ENCODE measurements at regions not wholly inside any gene's neighbourhood (a gene's known extent, or its start where the extent isn't known, plus 50 kb on each side); places are given as distances from the start of the nearest gene placed in this dataset.

DNA sequence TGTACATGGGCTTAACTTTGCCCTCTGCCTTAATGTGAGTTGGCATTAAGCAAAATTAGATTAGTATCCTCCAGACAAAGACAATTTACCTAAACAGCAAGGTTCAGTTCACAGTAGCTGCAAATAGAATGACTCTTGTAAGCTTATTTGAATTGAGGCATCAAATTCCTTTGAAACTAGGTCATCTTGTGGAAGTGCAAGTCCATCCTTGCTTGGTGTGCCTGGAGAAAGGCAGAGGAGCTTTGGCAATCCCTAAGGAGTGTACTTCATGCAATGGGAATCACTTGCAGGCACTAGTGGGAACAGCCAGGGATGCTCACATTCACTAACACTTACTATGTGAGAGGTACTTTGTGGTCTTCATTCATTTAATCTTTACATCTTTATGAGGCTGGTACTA lies 118.3 kb downstream of the DRD1 start:
- Histone ChIP-seq H3K36me3 (ENCODE audit: insufficient read depth, low read length) (no peaks in the 10 kb centered on the region), H3K4me1 (ENCODE audit: insufficient read depth, low read length) (0 out of 2 replicates have a peak, but pooled peaks cover 3% of the 10 kb centered on the region), H3K9ac (ENCODE audit: low read depth, low read length) (no peak overlapping the region), H3K9me3 (ENCODE audit: insufficient read depth, low read depth, low read length) (no peaks in the 10 kb centered on the region), H3K4me3 (ENCODE audit: low read length) (no peak overlapping the region), H3K27ac (ENCODE audit: low read depth, low read length) (no peak overlapping the region), H3K27me3 (ENCODE audit: insufficient read depth, low read length) (no peaks in the 10 kb centered on the region)

GRCh38 chr5:175321927-175322532 lies 122.0 kb downstream of the DRD1 start:
- H3K9ac ChIP-seq (ENCODE audit: low read depth, low read length), result no peak overlapping the region
- H3K4me3 ChIP-seq (ENCODE audit: low read length), result no peak overlapping the region
- H3K27me3 ChIP-seq (ENCODE audit: insufficient read depth, low read length), result no peaks in the 10 kb centered on the region
- H3K9me3 ChIP-seq (ENCODE audit: insufficient read depth, low read depth, low read length), result no peaks in the 10 kb centered on the region
- no peaks in the 10 kb centered on the region for H3K4me1 ChIP-seq (ENCODE audit: insufficient read depth, low read length)
- WGBS, result 38% methylated on average over 3 of the region's 3 CpGs
- H3K27ac ChIP-seq (ENCODE audit: low read depth, low read length), result no peak overlapping the region
- no peaks in the 10 kb centered on the region for H3K36me3 ChIP-seq (ENCODE audit: insufficient read depth, low read length)

- no peak overlapping the region for H3K4me3 ChIP-seq (ENCODE audit: low read length)
- 34% methylated on average over 2 of the region's 2 CpGs for WGBS
- no peaks in the 10 kb centered on the region for H3K36me3 ChIP-seq (ENCODE audit: insufficient read depth, low read length)
- no peak overlapping the region for H3K9ac ChIP-seq (ENCODE audit: low read depth, low read length)
- no peaks in the 10 kb centered on the region for H3K9me3 ChIP-seq (ENCODE audit: insufficient read depth, low read depth, low read length)
- no peaks in the 10 kb centered on the region for H3K27me3 ChIP-seq (ENCODE audit: insufficient read depth, low read length)
- H3K27ac ChIP-seq (ENCODE audit: low read depth, low read length), result no peak overlapping the region
- no peaks in the 10 kb centered on the region for H3K4me1 ChIP-seq (ENCODE audit: insufficient read depth, low read length)
Measured at GRCh38 chr5:175319199-175319598, 124.8 kb downstream of the DRD1 start.

GRCh38 chr5:175317872-175318271 lies 126.1 kb downstream of the DRD1 start:
- H3K27ac ChIP-seq (ENCODE audit: low read depth, low read length), result no peak overlapping the region
- no peaks in the 10 kb centered on the region for H3K27me3 ChIP-seq (ENCODE audit: insufficient read depth, low read length)
- no peaks in the 10 kb centered on the region for H3K4me1 ChIP-seq (ENCODE audit: insufficient read depth, low read length)
- H3K4me3 ChIP-seq (ENCODE audit: low read length), result no peak overlapping the region
- no peaks in the 10 kb centered on the region for H3K36me3 ChIP-seq (ENCODE audit: insufficient read depth, low read length)
- no peak overlapping the region for H3K9ac ChIP-seq (ENCODE audit: low read depth, low read length)
- H3K9me3 ChIP-seq (ENCODE audit: insufficient read depth, low read depth, low read length), result no peaks in the 10 kb centered on the region

GRCh38 chr5:175309218-175309810 lies 134.7 kb downstream of the DRD1 start:
- Histone ChIP-seq H3K27ac (ENCODE audit: low read depth, low read length) (no peak overlapping the region), H3K4me3 (ENCODE audit: low read length) (no peak overlapping the region), H3K9me3 (ENCODE audit: insufficient read depth, low read depth, low read length) (no peaks in the 10 kb centered on the region), H3K9ac (ENCODE audit: low read depth, low read length) (no peak overlapping the region), H3K36me3 (ENCODE audit: insufficient read depth, low read length) (no peaks in the 10 kb centered on the region), H3K4me1 (ENCODE audit: insufficient read depth, low read length) (no peaks in the 10 kb centered on the region), H3K27me3 (ENCODE audit: insufficient read depth, low read length) (no peaks in the 10 kb centered on the region)
- 93% methylated on average over 2 of the region's 2 CpGs for WGBS

DNA sequence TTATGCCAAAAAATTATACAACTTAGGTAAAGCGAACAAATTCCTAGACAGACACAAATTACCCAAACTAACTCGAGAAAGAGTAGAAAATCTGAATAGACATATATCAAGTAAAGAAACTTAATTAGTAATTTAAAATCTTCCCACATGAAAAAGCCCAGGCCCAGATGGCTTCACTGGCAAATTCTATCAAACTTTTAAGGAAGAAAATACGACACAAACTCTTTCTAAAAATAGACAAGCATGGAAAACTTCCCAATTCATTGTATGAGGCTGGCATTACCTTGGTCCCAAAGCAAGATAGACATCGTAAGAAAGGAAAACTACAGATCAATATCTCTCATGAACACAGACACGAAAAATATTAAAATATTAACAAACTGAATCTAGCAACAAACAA lies 135.3 kb downstream of the DRD1 start:
- Histone ChIP-seq H3K9me3 (ENCODE audit: insufficient read depth, low read depth, low read length) (no peaks in the 10 kb centered on the region), H3K36me3 (ENCODE audit: insufficient read depth, low read length) (no peaks in the 10 kb centered on the region), H3K27me3 (ENCODE audit: insufficient read depth, low read length) (no peaks in the 10 kb centered on the region), H3K27ac (ENCODE audit: low read depth, low read length) (no peak overlapping the region), H3K4me3 (ENCODE audit: low read length) (no peak overlapping the region), H3K9ac (ENCODE audit: low read depth, low read length) (no peak overlapping the region), H3K4me1 (ENCODE audit: insufficient read depth, low read length) (no peaks in the 10 kb centered on the region)
- WGBS, result 75% methylated on average over 3 of the region's 5 CpGs

DNA sequence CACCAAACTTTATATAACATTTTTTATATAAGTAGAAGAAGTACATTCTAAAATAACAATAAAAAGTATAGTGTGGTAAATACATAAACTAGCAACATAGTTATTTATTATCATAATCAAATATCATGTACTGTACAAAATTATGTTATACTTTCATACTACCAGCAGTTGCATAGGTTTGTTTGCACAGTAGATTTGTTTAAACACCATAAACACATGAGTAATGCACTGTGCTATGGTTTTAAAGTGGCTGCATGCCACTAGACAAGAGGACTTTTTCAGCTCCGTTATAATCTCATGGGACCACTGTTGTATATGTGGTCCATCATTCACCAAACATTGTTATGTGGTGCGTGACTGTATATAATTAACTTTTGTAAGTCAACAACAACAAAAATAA lies 137.6 kb downstream of the DRD1 start:
- WGBS, result 100% methylated on average over 1 of the region's 2 CpGs
- no peak overlapping the region for H3K4me3 ChIP-seq (ENCODE audit: low read length)
- no peaks in the 10 kb centered on the region for H3K9me3 ChIP-seq (ENCODE audit: insufficient read depth, low read depth, low read length)
- H3K4me1 ChIP-seq (ENCODE audit: insufficient read depth, low read length), result no peaks in the 10 kb centered on the region
- H3K9ac ChIP-seq (ENCODE audit: low read depth, low read length), result no peak overlapping the region
- H3K27me3 ChIP-seq (ENCODE audit: insufficient read depth, low read length), result no peaks in the 10 kb centered on the region
- H3K27ac ChIP-seq (ENCODE audit: low read depth, low read length), result no peak overlapping the region
- H3K36me3 ChIP-seq (ENCODE audit: insufficient read depth, low read length), result no peaks in the 10 kb centered on the region

GRCh38 chr5:175305251-175305650 lies 138.7 kb downstream of the DRD1 start:
- Histone ChIP-seq H3K36me3 (ENCODE audit: insufficient read depth, low read length) (no peaks in the 10 kb centered on the region), H3K4me1 (ENCODE audit: insufficient read depth, low read length) (no peaks in the 10 kb centered on the region), H3K4me3 (ENCODE audit: low read length) (no peak overlapping the region), H3K27me3 (ENCODE audit: insufficient read depth, low read length) (no peaks in the 10 kb centered on the region), H3K9me3 (ENCODE audit: insufficient read depth, low read depth, low read length) (no peaks in the 10 kb centered on the region), H3K27ac (ENCODE audit: low read depth, low read length) (no peak overlapping the region), H3K9ac (ENCODE audit: low read depth, low read length) (no peak overlapping the region)
- WGBS, result 99% methylated on average over 5 of the region's 5 CpGs

DNA sequence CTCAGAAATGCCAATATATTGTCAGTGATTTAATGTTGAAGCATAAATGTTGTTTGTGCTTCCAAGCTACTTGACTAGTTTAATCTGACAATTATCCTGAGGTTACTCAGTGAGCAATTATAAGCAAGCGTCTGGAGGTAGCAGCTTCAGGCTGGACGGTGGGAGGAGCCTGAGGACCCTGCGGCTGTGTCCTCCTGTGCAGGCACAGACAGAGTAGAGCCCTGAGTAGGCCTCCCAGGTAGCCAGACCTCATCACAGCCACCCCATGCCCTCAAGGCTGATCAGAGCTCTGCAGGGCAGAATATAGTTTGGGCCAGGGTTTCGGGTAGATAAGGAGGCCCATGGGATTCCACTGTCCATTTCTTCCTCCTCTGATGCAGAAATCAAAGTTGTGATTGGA lies 153.6 kb downstream of the DRD1 start:
- Histone ChIP-seq H3K36me3 (ENCODE audit: insufficient read depth, low read length) (no peaks in the 10 kb centered on the region), H3K27me3 (ENCODE audit: insufficient read depth, low read length) (no peaks in the 10 kb centered on the region), H3K9me3 (ENCODE audit: insufficient read depth, low read depth, low read length) (no peaks in the 10 kb centered on the region), H3K4me3 (ENCODE audit: low read length) (no peak overlapping the region), H3K9ac (ENCODE audit: low read depth, low read length) (no peak overlapping the region), H3K27ac (ENCODE audit: low read depth, low read length) (no peak overlapping the region), H3K4me1 (ENCODE audit: insufficient read depth, low read length) (no peaks in the 10 kb centered on the region)
- WGBS, result 96% methylated on average over 4 of the region's 4 CpGs

- Histone ChIP-seq H3K36me3 (ENCODE audit: insufficient read depth, low read length) (no peaks in the 10 kb centered on the region), H3K4me3 (ENCODE audit: low read length) (no peak overlapping the region), H3K9me3 (ENCODE audit: insufficient read depth, low read depth, low read length) (no peaks in the 10 kb centered on the region), H3K27me3 (ENCODE audit: insufficient read depth, low read length) (no peaks in the 10 kb centered on the region), H3K9ac (ENCODE audit: low read depth, low read length) (no peak overlapping the region), H3K27ac (ENCODE audit: low read depth, low read length) (no peak overlapping the region), H3K4me1 (ENCODE audit: insufficient read depth, low read length) (no peaks in the 10 kb centered on the region)
- 95% methylated on average over 9 of the region's 9 CpGs for WGBS
Measured at GRCh38 chr5:175288048-175288621, 155.8 kb downstream of the DRD1 start.

DNA sequence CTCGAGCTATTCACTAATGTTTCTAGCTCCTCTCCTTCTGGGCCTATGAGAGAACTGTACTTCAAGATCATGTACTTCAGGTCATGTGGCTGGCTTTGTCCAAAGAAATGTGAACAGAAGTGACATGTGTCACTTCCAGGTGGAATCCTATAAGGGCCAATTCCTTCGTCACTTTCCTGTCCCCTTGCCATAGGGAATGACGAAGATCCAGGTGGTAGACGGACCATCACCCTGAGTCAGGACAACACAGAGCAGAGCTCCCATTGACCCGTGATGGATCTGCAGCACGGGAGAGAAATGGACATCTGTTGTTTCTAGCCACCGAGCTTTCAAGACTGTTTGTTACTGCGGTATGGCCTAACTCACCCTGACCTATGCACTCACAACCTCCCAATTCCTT lies 157.0 kb downstream of the DRD1 start:
- WGBS, result 91% methylated on average over 8 of the region's 8 CpGs
- H3K27me3 ChIP-seq (ENCODE audit: insufficient read depth, low read length), result no peaks in the 10 kb centered on the region
- no peak overlapping the region for H3K9ac ChIP-seq (ENCODE audit: low read depth, low read length)
- H3K36me3 ChIP-seq (ENCODE audit: insufficient read depth, low read length), result no peaks in the 10 kb centered on the region
- no peaks in the 10 kb centered on the region for H3K4me1 ChIP-seq (ENCODE audit: insufficient read depth, low read length)
- no peaks in the 10 kb centered on the region for H3K9me3 ChIP-seq (ENCODE audit: insufficient read depth, low read depth, low read length)
- H3K27ac ChIP-seq (ENCODE audit: low read depth, low read length), result no peak overlapping the region
- no peak overlapping the region for H3K4me3 ChIP-seq (ENCODE audit: low read length)

DNA sequence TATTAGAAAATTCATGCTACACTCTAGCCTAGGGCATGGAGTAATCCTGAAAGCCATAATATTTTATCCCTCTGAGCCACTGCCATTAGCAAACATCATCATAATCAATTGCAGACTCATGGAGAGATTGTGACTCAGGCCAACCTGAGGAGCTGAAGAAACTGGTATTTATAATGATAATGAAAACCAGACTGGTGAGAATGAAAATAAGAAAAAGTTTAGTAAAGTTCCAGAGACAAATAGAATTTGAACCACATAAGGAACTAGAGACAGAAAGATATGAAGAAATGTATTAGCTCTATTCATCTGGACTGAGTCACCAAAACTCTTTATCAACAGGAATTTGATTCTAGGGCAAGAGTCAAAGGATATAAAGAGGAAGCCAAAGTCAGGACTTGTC lies 158.7 kb downstream of the DRD1 start:
- Histone ChIP-seq H3K9ac (ENCODE audit: low read depth, low read length) (no peak overlapping the region), H3K4me1 (ENCODE audit: insufficient read depth, low read length) (no peaks in the 10 kb centered on the region), H3K36me3 (ENCODE audit: insufficient read depth, low read length) (no peaks in the 10 kb centered on the region), H3K9me3 (ENCODE audit: insufficient read depth, low read depth, low read length) (no peaks in the 10 kb centered on the region), H3K27ac (ENCODE audit: low read depth, low read length) (no peak overlapping the region), H3K27me3 (ENCODE audit: insufficient read depth, low read length) (no peaks in the 10 kb centered on the region), H3K4me3 (ENCODE audit: low read length) (no peak overlapping the region)

Measured in HUES64 (cell line).